Loucy (cell line): ENCODE measurements at regions not wholly inside any gene's neighbourhood (a gene's known extent, or its start where the extent isn't known, plus 50 kb on each side); places are given as distances from the start of the nearest gene placed in this dataset.

ENCODE experiments used
- H2AFZ ChIP-seq: fragments of 200-600 bp; sonication (generic); 2 replicates; pipeline ENCODE4 v1.6.0; 2016; ENCODE audit warnings: antibody characterized with exemption, mild to moderate bottlenecking, low read length, moderate library complexity
- H3F3A ChIP-seq: fragments of 200-600 bp; 2 replicates; pipeline ENCODE4 v1.6.0; 2016; ENCODE audit warnings: antibody characterized with exemption, low read depth, mild to moderate bottlenecking
- H3K27me3 ChIP-seq: fragments of 200-600 bp; sonication (generic); 2 replicates; pipeline ENCODE4 v1.6.1; 2014; ENCODE audit warnings: low read length, mild to moderate bottlenecking; ENCODE audit not compliant: insufficient read depth, poor library complexity, severe bottlenecking
- H3K36me3 ChIP-seq: fragments of 200-600 bp; sonication (generic); 2 replicates; pipeline ENCODE4 v1.6.1; 2016; ENCODE audit warnings: low read length; ENCODE audit not compliant: insufficient read depth
- H3K4me1 ChIP-seq: fragments of 200-600 bp; sonication (generic); 2 replicates; pipeline ENCODE4 v1.5.1; 2014; ENCODE audit warnings: low read length, mild to moderate bottlenecking; ENCODE audit not compliant: insufficient read depth, poor library complexity, severe bottlenecking
- H3K4me2 ChIP-seq: fragments of 200-600 bp; sonication (generic); 2 replicates; pipeline ENCODE4 v1.6.0; 2014; ENCODE audit warnings: antibody characterized with exemption, low read length, low read depth, mild to moderate bottlenecking; ENCODE audit not compliant: poor library complexity, severe bottlenecking
- H3K4me3 ChIP-seq: fragments of 200-600 bp; sonication (generic); 2 replicates; pipeline ENCODE4 v1.5.1; 2014; ENCODE audit warnings: low read length, mild to moderate bottlenecking, mixed read lengths; ENCODE audit not compliant: poor library complexity, severe bottlenecking
- H3K79me2 ChIP-seq: fragments of 200-600 bp; sonication (generic); 2 replicates; pipeline ENCODE4 v1.6.1; 2014; ENCODE audit warnings: low read length; ENCODE audit not compliant: insufficient read depth
- H3K9ac ChIP-seq: fragments of 200-600 bp; sonication (generic); 2 replicates; pipeline ENCODE4 v1.6.0; 2014; ENCODE audit warnings: mild to moderate bottlenecking, low read depth, low read length, moderate library complexity; ENCODE audit not compliant: poor library complexity, severe bottlenecking
- H3K9me2 ChIP-seq: fragments of 200-600 bp; sonication (generic); replicated peaks from 2 replicates; pipeline ENCODE4 v1.6.1; 2016; ENCODE audit warnings: low read depth, low read length, mixed read lengths
- H3K9me3 ChIP-seq: fragments of 200-600 bp; sonication (generic); 2 replicates; pipeline ENCODE4 v1.6.1; 2014; ENCODE audit warnings: mild to moderate bottlenecking, antibody characterized with exemption, low read length, low read depth; ENCODE audit not compliant: insufficient read depth
- H4K20me1 ChIP-seq: fragments of 200-600 bp; sonication (generic); 2 replicates; pipeline ENCODE4 v1.6.0; 2014; ENCODE audit warnings: antibody characterized with exemption, low read length, mild to moderate bottlenecking; ENCODE audit not compliant: insufficient read depth, poor library complexity, severe bottlenecking
- CTCF ChIP-seq: fragments of 200-600 bp; sonication (generic); conservative IDR thresholded peaks from 2 replicates; pipeline ENCODE4 v1.5.1; 2014; ENCODE audit warnings: mild to moderate bottlenecking, antibody characterized with exemption, low read length
- EZH2phosphoT487 ChIP-seq: fragments of 200-600 bp; IDR thresholded peaks from 2 replicates; pipeline ENCODE4 v1.6.1; 2018; ENCODE audit warnings: antibody characterized with exemption, mild to moderate bottlenecking, moderate library complexity, borderline replicate concordance

GRCh38 chr13:109440320-109440719 lies 346.1 kb downstream of the IRS2 start:
- H3K9me2 ChIP-seq, result no peaks in the 10 kb centered on the region
- H4K20me1 ChIP-seq, result no peaks in the 10 kb centered on the region
- H3K9me3 ChIP-seq, result no peaks in the 10 kb centered on the region
- no peaks in the 10 kb centered on the region for H3K36me3 ChIP-seq
- no peak for TF ChIP-seq EZH2phosphoT487
- no peak for TF ChIP-seq CTCF
- no peak overlapping the region for H3K9ac ChIP-seq
- H3K27me3 ChIP-seq, result no peaks in the 10 kb centered on the region
- no peaks in the 10 kb centered on the region for H3K4me1 ChIP-seq
- H2AFZ ChIP-seq, result no peak overlapping the region
- H3K79me2 ChIP-seq, result no peaks in the 10 kb centered on the region
- H3K4me2 ChIP-seq, result no peak overlapping the region
- no peaks in the 10 kb centered on the region for H3F3A ChIP-seq
- no peak overlapping the region for H3K4me3 ChIP-seq

- H3K9me3 ChIP-seq, result no peaks in the 10 kb centered on the region
- H3K36me3 ChIP-seq, result no peaks in the 10 kb centered on the region
- H3K4me1 ChIP-seq, result no peaks in the 10 kb centered on the region
- TF ChIP-seq CTCF, result no peak
- TF ChIP-seq EZH2phosphoT487, result no peak
- no peak overlapping the region for H3K4me2 ChIP-seq
- no peaks in the 10 kb centered on the region for H3K27me3 ChIP-seq
- no peaks in the 10 kb centered on the region for H3K9me2 ChIP-seq
- H3K4me3 ChIP-seq, result no peak overlapping the region
- no peaks in the 10 kb centered on the region for H3K79me2 ChIP-seq
- H2AFZ ChIP-seq, result no peak overlapping the region
- H3K9ac ChIP-seq, result no peak overlapping the region
- H4K20me1 ChIP-seq, result no peaks in the 10 kb centered on the region
- H3F3A ChIP-seq, result no peaks in the 10 kb centered on the region
Observed at GRCh38 chr13:109439813-109440212, 346.6 kb downstream of the IRS2 start.

GRCh38 chr13:109436841-109437240 lies 349.5 kb downstream of the IRS2 start:
- H3K9ac ChIP-seq, result no peak overlapping the region
- no peak overlapping the region for H2AFZ ChIP-seq
- no peaks in the 10 kb centered on the region for H3K9me2 ChIP-seq
- no peaks in the 10 kb centered on the region for H3F3A ChIP-seq
- no peaks in the 10 kb centered on the region for H3K27me3 ChIP-seq
- H4K20me1 ChIP-seq, result no peaks in the 10 kb centered on the region
- no peaks in the 10 kb centered on the region for H3K36me3 ChIP-seq
- no peaks in the 10 kb centered on the region for H3K79me2 ChIP-seq
- H3K9me3 ChIP-seq, result no peaks in the 10 kb centered on the region
- no peak overlapping the region for H3K4me2 ChIP-seq
- TF ChIP-seq EZH2phosphoT487 (no peak), CTCF (no peak)
- H3K4me3 ChIP-seq, result no peak overlapping the region
- H3K4me1 ChIP-seq, result no peaks in the 10 kb centered on the region
